ENCODE measurements at regions not wholly inside any gene's neighbourhood (a gene's known extent, or its start where the extent isn't known, plus 50 kb on each side); places are given as distances from the start of the nearest gene placed in this dataset.

- TF ChIP-seq CTCF (IDR thresholded peaks at IDR 0.05) (no peak), POLR2A (IDR thresholded peaks at IDR 0.05) (no peak), POLR2AphosphoS5 (IDR thresholded peaks at IDR 0.05) (no peak)
Measured at GRCh38 chr9:88652876-88653275, 117.9 kb downstream of the NXNL2 start.

Measured in transverse colon (tissue), 4 donors.